HCT116 (cell line): ENCODE measurements at regions not wholly inside any gene's neighbourhood (a gene's known extent, or its start where the extent isn't known, plus 50 kb on each side); places are given as distances from the start of the nearest gene placed in this dataset.

Source experiments
- ATAC-seq: fragments of 200-7000 bp; cut with Tn5 transposase; 2 replicates; pipeline ENCODE4 v1.9.1; 2020; ENCODE audit warnings: mild to moderate bottlenecking, moderate library complexity
- BruUV-seq: library from RNA; stranded (reverse); fragments of 400-500 nt; replicated peaks from 2 replicates; lab custom pipeline; 2021; lab: Mats Ljungman, UMichigan
- CTCF ChIA-PET: fragments of 300-600 bp; sonication (Branson Sonifier 250); formaldehyde crosslinking; loops from one replicate; lab custom pipeline; 2021; ENCODE audit warnings: antibody characterized with exemption; lab: Charles Lee
- POLR2A ChIA-PET: fragments of 300-600, 350-600 bp; sonication (Branson Sonifier 250); formaldehyde crosslinking; loops from one replicate; lab custom pipeline; 2021; ENCODE audit warnings: antibody characterized with exemption; lab: Charles Lee
- RAD21 ChIA-PET, 2 experiments: fragments of 300-600 bp; sonication (Branson Sonifier 250); formaldehyde crosslinking; loops; one replicate each; lab custom pipeline; 2023; ENCODE audit warnings: low total read pairs in 2 of 2; ENCODE audit not compliant: uncharacterized antibody in 2 of 2, unreplicated experiment in 2 of 2, low non-redundant PET in 1 of 2; lab: Charles Lee
- DNase-seq: peaks from one replicate; pipeline ENCODE4 v3.0.0-alpha.2; 2010; ENCODE audit warnings: low read depth, low spot score
- H2AFZ ChIP-seq: fragments of 200-600 bp; shearing (Covaris generic), sonication (generic); 2 replicates; pipeline ENCODE4 v1.6.1; 2017; ENCODE audit warnings: low read depth, mixed run types, mixed read lengths, antibody characterized with exemption, low read length; ENCODE audit not compliant: poor library complexity, severe bottlenecking
- H3K27ac ChIP-seq: 2 replicates; pipeline ENCODE4 v1.5.1; 2012; ENCODE audit warnings: low read depth, low read length
- H3K27me3 ChIP-seq: fragments of 200-600 bp; sonication (generic); 2 replicates; pipeline ENCODE4 v1.6.1; 2016; ENCODE audit warnings: mixed run types, low read length, mixed read lengths; ENCODE audit not compliant: insufficient read depth
- H3K36me3 ChIP-seq, 2 experiments: fragments of 200-500 bp in 1 of 2; fragments of 200-600 bp in 1 of 2; sonication (Bioruptor generic) in 1 of 2; sonication (generic) in 1 of 2; 2 replicates each; pipeline versions ENCODE4 v1.5.1 to v1.6.1; 2014 to 2016; ENCODE audit warnings: low read length in 2 of 2, inconsistent platforms in 1 of 2, mixed read lengths in 1 of 2, mixed run types in 1 of 2; ENCODE audit not compliant: insufficient read depth in 2 of 2, control insufficient read depth in 1 of 2
- H3K4me1 ChIP-seq, 2 experiments: fragments of 200-600 bp in 1 of 2; sonication (generic) in 1 of 2; 2 replicates each; pipeline versions ENCODE4 v1.5.1 to v1.6.1; 2012 to 2017; ENCODE audit warnings: low read length in 2 of 2, inconsistent platforms in 1 of 2, mild to moderate bottlenecking in 1 of 2, mixed read lengths in 1 of 2, mixed run types in 1 of 2, moderate library complexity in 1 of 2; ENCODE audit not compliant: insufficient read depth in 2 of 2, control insufficient read depth in 1 of 2
- H3K4me2 ChIP-seq: fragments of 200-600 bp; sonication (generic); 2 replicates; pipeline ENCODE4 v1.6.1; 2017; ENCODE audit warnings: mixed run types, low read length, mixed read lengths
- H3K4me3 ChIP-seq, 2 experiments: fragments of 200-600 bp in 1 of 2; sonication (generic) in 1 of 2; replicated peaks in 1 of 2; 2 replicates each; pipeline ENCODE4 v1.5.1; 2011 to 2016; ENCODE audit warnings: low read length in 2 of 2, control low read depth in 1 of 2, low read depth in 1 of 2, mild to moderate bottlenecking in 1 of 2, mixed read lengths in 1 of 2, mixed run types in 1 of 2
- H3K79me2 ChIP-seq: fragments of 200-600 bp; sonication (generic); 2 replicates; pipeline ENCODE4 v1.6.1; 2017; ENCODE audit warnings: mild to moderate bottlenecking, mixed run types, low read length, moderate library complexity, mixed read lengths; ENCODE audit not compliant: insufficient read depth
- H3K9ac ChIP-seq: fragments of 200-600 bp; sonication (generic); 2 replicates; pipeline ENCODE4 v1.6.1; 2016; ENCODE audit warnings: low read length, mixed read lengths
- H3K9me2 ChIP-seq: fragments of 200-600 bp; sonication (generic), shearing (Covaris generic); 2 replicates; pipeline ENCODE4 v1.6.1; 2017; ENCODE audit warnings: mixed run types, mild to moderate bottlenecking, moderate library complexity; ENCODE audit not compliant: insufficient read depth
- H3K9me3 ChIP-seq, 2 experiments: fragments of 200-500 bp in 1 of 2; fragments of 200-600 bp in 1 of 2; sonication (Bioruptor generic) in 1 of 2; sonication (generic) in 1 of 2; 2 replicates each; pipeline ENCODE4 v1.6.1; 2014 to 2017; ENCODE audit warnings: low read length in 2 of 2, mixed read lengths in 2 of 2, inconsistent platforms in 1 of 2, low read depth in 1 of 2, mild to moderate bottlenecking in 1 of 2, mixed run types in 1 of 2, moderate library complexity in 1 of 2; ENCODE audit not compliant: control insufficient read depth in 1 of 2, insufficient read depth in 1 of 2
- H4K20me1 ChIP-seq: fragments of 200-600 bp; sonication (generic), shearing (Covaris generic); 2 replicates; pipeline ENCODE4 v1.6.1; 2017; ENCODE audit warnings: mixed run types, mild to moderate bottlenecking, moderate library complexity; ENCODE audit not compliant: insufficient read depth
- CBX3 ChIP-seq: IDR thresholded peaks from 2 replicates; pipeline ENCODE4 v1.6.1; 2012; ENCODE audit warnings: low read depth
- CEBPB ChIP-seq: IDR thresholded peaks from 2 replicates; pipeline ENCODE4 v1.6.1; 2012; ENCODE audit warnings: low read depth
- CTCF ChIP-seq, 3 experiments: fragments of 200-600 bp in 1 of 3; sonication (generic) in 1 of 3; IDR thresholded peaks in 2 of 3; conservative IDR thresholded peaks in 1 of 3; 2 replicates each; pipeline ENCODE4 v1.5.1; 2012 to 2017; ENCODE audit warnings: low read depth in 2 of 3, low read length in 2 of 3, antibody characterized with exemption in 1 of 3, borderline replicate concordance in 1 of 3, control low read depth in 1 of 3, mild to moderate bottlenecking in 1 of 3, mixed read lengths in 1 of 3, mixed run types in 1 of 3, moderate library complexity in 1 of 3; ENCODE audit not compliant: insufficient read depth in 1 of 3
- ELF1 ChIP-seq: IDR thresholded peaks from 2 replicates; pipeline ENCODE4 v1.6.1; 2012; ENCODE audit warnings: low read depth, borderline replicate concordance
- EZH2phosphoT487 ChIP-seq: fragments of 200-600 bp; IDR thresholded peaks from 2 replicates; pipeline ENCODE4 v1.6.1; 2018; ENCODE audit warnings: antibody characterized with exemption, borderline replicate concordance
- FOSL1 ChIP-seq: IDR thresholded peaks from 2 replicates; pipeline ENCODE4 v1.6.1; 2012; ENCODE audit warnings: low read depth
- JUND ChIP-seq: IDR thresholded peaks from 2 replicates; pipeline ENCODE4 v1.6.1; 2012
- MAX ChIP-seq: IDR thresholded peaks from 2 replicates; pipeline ENCODE4 v1.6.1; 2012
- POLR2A ChIP-seq: IDR thresholded peaks from 2 replicates; pipeline ENCODE4 v1.7.0; 2011; ENCODE audit warnings: borderline replicate concordance; ENCODE audit not compliant: insufficient read depth, insufficient read length; ENCODE audit errors: extremely low read depth
- REST ChIP-seq: IDR thresholded peaks from 2 replicates; pipeline ENCODE4 v1.6.1; 2012; ENCODE audit warnings: low read depth
- SIN3A ChIP-seq: IDR thresholded peaks from 2 replicates; pipeline ENCODE4 v1.6.1; 2012; ENCODE audit warnings: low read depth
- SP1 ChIP-seq: IDR thresholded peaks from 2 replicates; pipeline ENCODE4 v1.6.1; 2012; ENCODE audit warnings: low read depth
- SRF ChIP-seq: IDR thresholded peaks from 2 replicates; pipeline ENCODE4 v1.6.1; 2012; ENCODE audit warnings: low read depth
- TCF7L2 ChIP-seq: IDR thresholded peaks from 2 replicates; pipeline ENCODE4 v1.7.0; 2011; ENCODE audit warnings: borderline replicate concordance, inconsistent platforms; ENCODE audit not compliant: insufficient read depth, insufficient read length; ENCODE audit errors: extremely low read depth
- YY1 ChIP-seq: IDR thresholded peaks from 2 replicates; pipeline ENCODE4 v1.6.1; 2011; ENCODE audit warnings: low read length, low read depth, moderate library complexity, mild to moderate bottlenecking; ENCODE audit not compliant: insufficient replicate concordance; ENCODE audit errors: extremely low read depth
- ZFX ChIP-seq: fragments of 450-650 bp; IDR thresholded peaks from 2 replicates; pipeline ENCODE4 v1.6.1; 2017
- ZNF274 ChIP-seq: fragments of 200-500 bp; sonication (Bioruptor generic); IDR thresholded peaks from 2 replicates; pipeline ENCODE4 v1.6.1; 2014; ENCODE audit warnings: mild to moderate bottlenecking, low read depth, low read length, inconsistent platforms
- intact Hi-C: fragments of 100-400 bp; cut with micrococcal nuclease; formaldehyde crosslinking; loops from 2 replicates; pipeline ENCODE4 v1.10.0; 2022

- ChIA-PET CTCF (no interaction called here), RAD21 (no interaction called here), POLR2A (no interaction called here)
- Histone ChIP-seq H3K27ac (no peak overlapping the region), H4K20me1 (no peaks in the 10 kb centered on the region), H3K9me3 (no peaks in the 10 kb centered on the region), H2AFZ (no peak overlapping the region), H3K9me2 (no peaks in the 10 kb centered on the region), H3K36me3 (no peaks in the 10 kb centered on the region), H3K4me3 (no peak overlapping the region), H3K9ac (no peak overlapping the region), H3K27me3 (no peaks in the 10 kb centered on the region), H3K79me2 (no peaks in the 10 kb centered on the region), H3K4me1 (peaks cover 7 to 11% of the 10 kb centered on the region in 2 experiments; a peak in 2 of 4 replicates), H3K4me2 (no peak overlapping the region)
- BruUV-seq, result no TSS peak
- ATAC-seq (no peak), DNase-seq (no peak)
- no peak for TF ChIP-seq REST
- intact Hi-C loops, result no loop called here
Measured at GRCh38 chr13:24083141-24083540, 77.4 kb upstream of the SPATA13 start.

- Histone ChIP-seq H2AFZ (no peak overlapping the region), H3K36me3 (no peaks in the 10 kb centered on the region), H3K79me2 (no peaks in the 10 kb centered on the region), H3K4me3 (no peak overlapping the region), H3K4me2 (no peak overlapping the region), H3K9me2 (no peaks in the 10 kb centered on the region), H3K27ac (no peak overlapping the region), H3K9ac (no peak overlapping the region), H3K9me3 (no peaks in the 10 kb centered on the region), H3K4me1 (peaks cover 7 to 11% of the 10 kb centered on the region in 2 experiments; a peak in 2 of 4 replicates), H4K20me1 (no peaks in the 10 kb centered on the region), H3K27me3 (no peaks in the 10 kb centered on the region)
- ChIA-PET POLR2A (no interaction called here), CTCF (no interaction called here), RAD21 (no interaction called here)
- no peak for ATAC-seq
- DNase-seq, result no peak
- BruUV-seq, result no TSS peak
- intact Hi-C loops, result no loop called here
- TF ChIP-seq YY1 (no peak), CBX3 (no peak), SP1 (no peak), ELF1 (no peak), FOSL1 (no peak), ZFX (no peak), SIN3A (no peak), JUND (no peak), SRF (no peak), MAX (no peak), CTCF (IDR thresholded peaks at IDR 0.05 in 2 of 3, conservative IDR thresholded peaks at IDR 0.05 in 1 of 3; ENCODE audit: borderline replicate concordance in 1 of 3, insufficient read depth in 1 of 3, low read depth in 2 of 3, low read length in 2 of 3) (no peak), ZNF274 (no peak), CEBPB (no peak), EZH2phosphoT487 (no peak), POLR2A (no peak), TCF7L2 (no peak)
Measured at GRCh38 chr13:24083722-24084421, 76.6 kb upstream of the SPATA13 start.
